Muscle layer of duodenum (tissue), 2 donors: ENCODE measurements at regions not wholly inside any gene's neighbourhood (a gene's known extent, or its start where the extent isn't known, plus 50 kb on each side); places are given as distances from the start of the nearest gene placed in this dataset.

Experiments
- H3K27ac ChIP-seq: one replicate; pipeline ENCODE4 v1.7.0; 2013; ENCODE audit warnings: mild to moderate bottlenecking, low read length
- H3K27me3 ChIP-seq: one replicate; pipeline ENCODE4 v1.7.0; 2013; ENCODE audit warnings: low read depth, mild to moderate bottlenecking, control low read depth, low read length
- H3K36me3 ChIP-seq, 2 donors: one replicate each; pipeline ENCODE4 v1.7.0; 2013; ENCODE audit warnings: low read length in 2 of 2, control low read depth in 1 of 2, mild to moderate bottlenecking in 1 of 2; ENCODE audit not compliant: insufficient read depth in 2 of 2, control insufficient read depth in 1 of 2
- H3K4me1 ChIP-seq, 2 donors: one replicate each; pipeline ENCODE4 v1.7.0; 2013; ENCODE audit warnings: low read length in 2 of 2, mild to moderate bottlenecking in 2 of 2, control low read depth in 1 of 2, moderate library complexity in 1 of 2; ENCODE audit not compliant: insufficient read depth in 2 of 2, control insufficient read depth in 1 of 2
- H3K4me3 ChIP-seq, 2 donors: one replicate each; pipeline ENCODE4 v1.7.0; 2013; ENCODE audit warnings: low read length in 2 of 2, low read depth in 1 of 2, mild to moderate bottlenecking in 1 of 2
- H3K9me3 ChIP-seq, 2 donors: one replicate each; pipeline ENCODE4 v1.7.0; 2013; ENCODE audit warnings: low read length in 2 of 2, control low read depth in 1 of 2, mild to moderate bottlenecking in 1 of 2; ENCODE audit not compliant: control insufficient read depth in 1 of 2
- donor health status: healthy.

GRCh38 chr14:101120641-101121507 lies 217.4 kb upstream of the RTL1 start:
- H3K9me3 ChIP-seq = no peaks in the 10 kb centered on the region
- peaks cover 0 to 6% of the 10 kb centered on the region in 2 donors for H3K4me1 ChIP-seq
- H3K36me3 ChIP-seq = no peaks in the 10 kb centered on the region
- no peak overlapping the region for H3K27ac ChIP-seq
- peak overlapping the region; percentile 33 to 44 for H3K4me3 ChIP-seq
- H3K27me3 ChIP-seq = no peaks in the 10 kb centered on the region

GRCh38 chr14:101121508-101122139 lies 218.1 kb upstream of the RTL1 start:
- peaks cover 0 to 6% of the 10 kb centered on the region in 2 donors for H3K4me1 ChIP-seq
- no peak overlapping the region for H3K27ac ChIP-seq

GRCh38 chr14:101122237-101123141 lies 219.0 kb upstream of the RTL1 start:
- Histone ChIP-seq H3K27me3 (no peaks in the 10 kb centered on the region), H3K4me1 (peaks cover 0 to 6% of the 10 kb centered on the region in 2 donors), H3K9me3 (no peaks in the 10 kb centered on the region), H3K27ac (no peak overlapping the region), H3K36me3 (no peaks in the 10 kb centered on the region), H3K4me3 (no peak overlapping the region)

More at GRCh38 chr14:101121508-101122139, 218.1 kb upstream of the RTL1 start:
- Histone ChIP-seq H3K27me3 (no peaks in the 10 kb centered on the region), H3K4me3 (no peak overlapping the region), H3K9me3 (no peaks in the 10 kb centered on the region), H3K36me3 (no peaks in the 10 kb centered on the region)

- no peaks in the 10 kb centered on the region for H3K9me3 ChIP-seq
- H3K36me3 ChIP-seq = no peaks in the 10 kb centered on the region
- H3K4me3 ChIP-seq = no peak overlapping the region
- H3K4me1 ChIP-seq = peaks cover 0 to 6% of the 10 kb centered on the region in 2 donors
- no peaks in the 10 kb centered on the region for H3K27me3 ChIP-seq
- no peak overlapping the region for H3K27ac ChIP-seq
These were observed 220.3 kb upstream of the RTL1 start for GRCh38 chr14:101123618-101124510.

- peaks cover 0 to 5% of the 10 kb centered on the region in 2 donors for H3K4me1 ChIP-seq
- H3K36me3 ChIP-seq = no peaks in the 10 kb centered on the region
- no peaks in the 10 kb centered on the region for H3K9me3 ChIP-seq
These were observed 221.3 kb upstream of the RTL1 start for GRCh38 chr14:101124815-101125214.

GRCh38 chr14:101125313-101125712 lies 221.8 kb upstream of the RTL1 start:
- H3K36me3 ChIP-seq = no peaks in the 10 kb centered on the region

More at GRCh38 chr14:101124815-101125214, 221.3 kb upstream of the RTL1 start:
- no peaks in the 10 kb centered on the region for H3K27me3 ChIP-seq
- no peak overlapping the region for H3K27ac ChIP-seq
- no peak overlapping the region for H3K4me3 ChIP-seq

GRCh38 chr14:101125719-101126651 lies 222.5 kb upstream of the RTL1 start:
- H3K4me3 ChIP-seq = no peak overlapping the region
- no peaks in the 10 kb centered on the region for H3K36me3 ChIP-seq
- no peak overlapping the region for H3K27ac ChIP-seq
- H3K9me3 ChIP-seq = no peaks in the 10 kb centered on the region
- no peaks in the 10 kb centered on the region for H3K27me3 ChIP-seq
- no peaks in the 10 kb centered on the region for H3K4me1 ChIP-seq

More at GRCh38 chr14:101125313-101125712, 221.8 kb upstream of the RTL1 start:
- no peak overlapping the region for H3K4me3 ChIP-seq
- H3K27ac ChIP-seq = no peak overlapping the region
- no peaks in the 10 kb centered on the region for H3K9me3 ChIP-seq
- no peaks in the 10 kb centered on the region for H3K27me3 ChIP-seq
- peaks cover 0 to 3% of the 10 kb centered on the region in 2 donors for H3K4me1 ChIP-seq

- no peak overlapping the region for H3K27ac ChIP-seq
- no peak overlapping the region for H3K4me3 ChIP-seq
- H3K36me3 ChIP-seq = no peaks in the 10 kb centered on the region
- no peaks in the 10 kb centered on the region for H3K4me1 ChIP-seq
- no peaks in the 10 kb centered on the region for H3K27me3 ChIP-seq
- no peaks in the 10 kb centered on the region for H3K9me3 ChIP-seq
These were observed 223.2 kb upstream of the RTL1 start for GRCh38 chr14:101126731-101127130.

- no peaks in the 10 kb centered on the region for H3K9me3 ChIP-seq
- H3K4me3 ChIP-seq = no peak overlapping the region
- no peaks in the 10 kb centered on the region for H3K36me3 ChIP-seq
- H3K4me1 ChIP-seq = no peaks in the 10 kb centered on the region
- no peak overlapping the region for H3K27ac ChIP-seq
- no peaks in the 10 kb centered on the region for H3K27me3 ChIP-seq
These were observed 223.7 kb upstream of the RTL1 start for GRCh38 chr14:101127224-101127623.
